Right atrium auricular region (tissue), 2 donors: ENCODE measurements at regions not wholly inside any gene's neighbourhood (a gene's known extent, or its start where the extent isn't known, plus 50 kb on each side); places are given as distances from the start of the nearest gene placed in this dataset.
"Not testable (repeated sequence)": the region's sequence is repeated elsewhere in the genome, so short reads cannot be mapped to it uniquely, and the experiment has no call there.

Source experiments
- DNase-seq: peaks from one replicate; pipeline ENCODE4 v3.0.0-alpha.2; 2019; ENCODE audit warnings: low spot score
- H3K27ac ChIP-seq, 2 donors: fragments of 200-600 bp; sonication (generic); 1 replicate in 1 of 2; 2 replicates in 1 of 2; pipeline ENCODE4 v1.5.1; 2016 to 2019
- H3K27me3 ChIP-seq, 2 donors: fragments of 200-600 bp; sonication (generic); one replicate each; pipeline versions ENCODE4 v1.5.1 to v1.6.0; 2017 to 2019
- H3K36me3 ChIP-seq: fragments of 200-600 bp; sonication (generic); one replicate; pipeline ENCODE4 v1.5.1; 2016
- H3K4me1 ChIP-seq, 2 donors: fragments of 200-600 bp; sonication (generic); one replicate each; pipeline versions ENCODE4 v1.5.1 to v1.6.0; 2017 to 2019
- H3K4me3 ChIP-seq, 2 donors: fragments of 200-600 bp; sonication (generic); 1 replicate in 1 of 2; 2 replicates in 1 of 2; pipeline ENCODE4 v1.5.1; 2017 to 2019; ENCODE audit warnings: mild to moderate bottlenecking in 1 of 2, moderate library complexity in 1 of 2
- H3K9me3 ChIP-seq, 2 donors: fragments of 200-600 bp; sonication (generic); one replicate each; pipeline ENCODE4 v1.5.1; 2019

DNA sequence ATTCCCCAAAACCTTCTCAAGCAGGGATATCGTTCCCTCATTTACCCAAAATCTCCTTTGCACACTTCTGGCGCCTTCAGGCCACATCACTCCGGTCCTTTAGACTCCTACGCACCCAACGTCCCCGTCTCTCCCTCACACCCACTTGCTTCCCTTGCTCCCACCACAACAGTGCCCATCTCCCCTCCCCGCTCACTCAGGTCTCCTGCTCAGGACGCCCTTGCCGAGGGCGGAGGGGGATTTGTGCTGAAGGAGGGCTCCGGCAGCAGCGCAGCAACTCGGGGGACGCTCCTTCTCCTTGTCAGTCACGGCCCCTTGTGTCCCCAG lies 71.6 kb downstream of the PCMTD2 start:
- H3K4me3 ChIP-seq, H3K4me1 ChIP-seq, H3K27ac ChIP-seq, H3K9me3 ChIP-seq, DNase-seq, H3K27me3 ChIP-seq, H3K36me3 ChIP-seq: not testable (repeated sequence)

DNA sequence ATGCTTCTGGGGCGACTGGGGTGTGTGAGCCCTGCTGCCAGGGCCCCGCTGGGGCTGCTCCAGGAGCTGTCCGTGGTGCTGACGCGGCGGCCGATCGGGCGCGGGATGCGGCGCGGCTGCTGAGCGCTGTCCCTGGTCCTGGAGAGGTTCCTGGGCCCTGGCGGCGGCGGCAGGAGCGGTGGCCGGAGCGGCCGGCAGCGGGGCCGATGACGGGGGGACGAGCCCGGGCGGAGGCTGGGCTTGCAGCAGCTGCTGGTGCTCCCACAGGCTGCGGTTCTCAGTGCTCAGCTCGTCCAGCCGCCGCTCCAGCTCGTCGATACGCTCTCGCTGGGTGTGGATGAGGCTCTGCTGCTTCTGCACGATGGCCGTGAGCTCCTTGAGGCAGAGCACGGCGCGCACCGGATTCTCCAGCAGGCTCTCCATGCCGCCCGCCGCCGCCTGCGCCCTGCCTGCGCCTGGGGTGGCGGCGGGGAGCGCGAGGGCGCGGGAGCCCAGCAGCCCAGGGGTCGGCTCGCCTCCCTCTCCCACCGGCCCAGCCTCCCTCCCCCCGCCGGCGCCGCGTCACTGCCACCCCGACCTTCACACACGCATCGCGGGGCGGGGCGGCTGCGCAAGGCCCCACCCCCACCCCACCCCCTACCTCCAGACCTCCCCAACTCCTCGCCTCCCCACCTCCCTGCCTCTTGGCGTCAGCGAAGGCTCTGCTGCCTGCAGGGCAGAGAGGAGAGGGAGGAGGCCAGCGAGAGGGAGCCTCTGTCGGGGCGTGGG lies 72.2 kb downstream of the PCMTD2 start:
- not testable (repeated sequence) for H3K27me3 ChIP-seq, DNase-seq
- peak overlapping the region in 1 of 2 donors; percentile 20 for H3K4me3 ChIP-seq

DNA sequence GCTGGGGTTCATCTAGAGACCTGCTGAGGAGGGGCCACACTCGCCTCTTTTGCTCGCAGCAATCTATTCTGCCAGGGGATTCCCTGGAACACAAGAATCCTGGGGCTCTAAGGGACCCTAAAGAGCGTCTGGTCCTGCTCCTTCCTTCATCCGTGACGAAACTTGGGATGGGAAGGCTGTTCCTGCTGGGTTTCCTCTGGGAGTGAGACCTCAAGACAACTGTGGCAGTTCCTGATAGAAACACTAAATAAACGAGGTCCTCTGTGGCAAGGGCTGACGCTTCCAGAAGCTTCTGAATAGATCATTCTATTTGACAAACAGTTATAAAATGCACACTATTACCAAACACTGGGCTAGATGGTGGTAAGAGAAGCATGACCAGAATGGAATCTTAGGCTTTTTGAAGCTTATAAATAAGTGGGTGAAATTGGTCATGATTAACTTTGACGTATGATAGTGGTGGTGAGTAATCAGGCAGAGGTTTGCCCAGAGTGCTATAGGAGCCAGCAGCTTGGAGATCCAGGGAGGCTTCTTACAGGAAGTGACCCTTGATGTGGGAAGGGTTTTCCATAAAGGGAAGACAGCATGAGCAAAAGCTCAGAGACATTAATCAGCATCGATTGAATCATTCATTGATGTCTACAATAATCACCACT lies 73.2 kb downstream of the PCMTD2 start:
- not testable (repeated sequence) for H3K4me1 ChIP-seq, H3K27me3 ChIP-seq, H3K36me3 ChIP-seq, H3K27ac ChIP-seq, DNase-seq, H3K4me3 ChIP-seq
- peaks cover 0 to 11% of the 10 kb centered on the region in 2 donors for H3K9me3 ChIP-seq

More for the DNA sequence above, 72.2 kb downstream of the PCMTD2 start:
- H3K4me1 ChIP-seq, H3K9me3 ChIP-seq, H3K27ac ChIP-seq, H3K36me3 ChIP-seq: not testable (repeated sequence)

DNA sequence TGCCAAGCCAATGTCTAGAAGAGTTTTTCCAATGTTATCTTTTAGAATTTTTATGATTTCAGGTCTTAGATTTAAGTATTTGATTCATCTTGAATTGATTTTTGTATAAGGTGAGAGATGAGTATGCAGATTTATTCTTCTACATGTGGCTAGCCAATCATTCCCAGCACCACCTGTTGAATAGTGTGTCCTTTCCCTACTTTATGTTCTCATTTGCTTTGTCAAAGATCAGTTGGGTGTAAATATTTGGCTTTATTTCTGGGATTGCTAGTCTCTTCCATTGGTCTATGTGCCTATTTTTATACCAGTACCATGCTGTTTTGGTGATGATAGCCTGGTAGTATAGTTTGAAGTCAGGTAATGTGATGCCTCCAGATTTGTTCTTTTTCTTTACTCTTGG lies 77.1 kb downstream of the PCMTD2 start:
- H3K27ac ChIP-seq, H3K4me3 ChIP-seq, H3K4me1 ChIP-seq, H3K27me3 ChIP-seq, DNase-seq, H3K36me3 ChIP-seq: not testable (repeated sequence)
- peaks cover 0 to 11% of the 10 kb centered on the region in 2 donors for H3K9me3 ChIP-seq
